Spleen (tissue), 11 donors: ENCODE measurements at regions not wholly inside any gene's neighbourhood (a gene's known extent, or its start where the extent isn't known, plus 50 kb on each side); places are given as distances from the start of the nearest gene placed in this dataset.

Experiments
- DNase-seq: peaks from one replicate; pipeline ENCODE4 v3.0.0-alpha.2; 2020
- H3K27ac ChIP-seq, 8 donors: fragments of 200-600 bp; sonication (generic) in 7 of 8; 1 replicate in 4 of 8; 2 replicates in 4 of 8; pipeline versions ENCODE4 v1.5.0 to v1.8.0; 2016 to 2021; ENCODE audit warnings: inconsistent platforms in 4 of 8, mild to moderate bottlenecking in 4 of 8, moderate library complexity in 1 of 8
- H3K27me3 ChIP-seq, 7 donors: fragments of 200-600 bp; sonication (generic) in 6 of 7; replicated peaks in 1 of 7; 1 replicate in 4 of 7; 2 replicates in 3 of 7; pipeline versions ENCODE4 v1.5.0 to v1.8.0; 2016 to 2021; ENCODE audit warnings: inconsistent platforms in 3 of 7, mild to moderate bottlenecking in 1 of 7
- H3K36me3 ChIP-seq, 6 donors: fragments of 200-600 bp; sonication (generic) in 5 of 6; 1 replicate in 4 of 6; 2 replicates in 2 of 6; pipeline versions ENCODE4 v1.5.0 to v1.8.0; 2016 to 2021; ENCODE audit warnings: inconsistent platforms in 2 of 6
- H3K4me1 ChIP-seq, 6 donors: fragments of 200-600 bp; sonication (generic) in 5 of 6; 1 replicate in 3 of 6; 2 replicates in 3 of 6; pipeline versions ENCODE4 v1.5.0 to v1.8.0; 2016 to 2021; ENCODE audit warnings: inconsistent platforms in 3 of 6
- H3K4me3 ChIP-seq, 8 donors: fragments of 200-600 bp; sonication (generic) in 7 of 8; 1 replicate in 4 of 8; 2 replicates in 4 of 8; pipeline versions ENCODE4 v1.5.0 to v1.8.0; 2016 to 2021; ENCODE audit warnings: inconsistent platforms in 4 of 8, mild to moderate bottlenecking in 4 of 8, moderate library complexity in 2 of 8
- H3K9me3 ChIP-seq, 8 donors: fragments of 200-600 bp; sonication (generic) in 7 of 8; 1 replicate in 4 of 8; 2 replicates in 4 of 8; pipeline versions ENCODE4 v1.5.0 to v1.8.0; 2016 to 2021; ENCODE audit warnings: inconsistent platforms in 4 of 8
- POLR2A ChIP-seq, 3 donors: fragments of 450-650 bp; IDR thresholded peaks; one replicate each; pipeline ENCODE4 v1.5.1; 2017; ENCODE audit warnings: antibody characterized with exemption in 3 of 3, mild to moderate bottlenecking in 1 of 3
- POLR2AphosphoS5 ChIP-seq, 3 donors: sonication (generic); formaldehyde crosslinking; IDR thresholded peaks; one replicate each; pipeline ENCODE4 v1.5.1; 2017; ENCODE audit warnings: antibody characterized with exemption in 3 of 3
- WGBS, 5 donors: extraction: QIAGEN DNeasy Blood & Tissue Kit in 3 of 5; methylation state at CpG; one replicate each; pipeline versions ENCODE4 v1.1.5 to v1.1.7; 2013 to 2018; 5-methylcytosine and 5-hydroxymethylcytosine counted together
- intact Hi-C: fragments of 100-400 bp; cut with DNase I; formaldehyde crosslinking; loops from one replicate; pipeline ENCODE4 v1.15.0; 2023; ENCODE audit warnings: low total_unique reads
- TF ChIP-seq, protein P1 (sequence below), 11 experiments: fragments of 200-600 bp in 7 of 11; fragments of 450-650 bp in 4 of 11; sonication (generic) in 4 of 11; IDR thresholded peaks in 8 of 11; conservative IDR thresholded peaks in 3 of 11; 1 replicate in 7 of 11; 2 replicates in 4 of 11; pipeline versions ENCODE4 v1.4.0 to v1.8.0; 2016 to 2021; ENCODE audit warnings: antibody characterized with exemption in 11 of 11, inconsistent platforms in 4 of 11, mild to moderate bottlenecking in 1 of 11
- donor health status: healthy with polysubstance abuse.
- donor health status: DM: no; HTN: no; CAD: no; lungs with moderate emphysema.
- donor health status: DM: no; HTN: no; CAD: no.
- donor health status: Bipolar disorder and iron deficiency.
- donor health status: healthy.
- donor health status: DM: no; HTN: no; CAD: no.
- donor health status: DM: yes; HTN: yes; CAD: no.

DNA sequence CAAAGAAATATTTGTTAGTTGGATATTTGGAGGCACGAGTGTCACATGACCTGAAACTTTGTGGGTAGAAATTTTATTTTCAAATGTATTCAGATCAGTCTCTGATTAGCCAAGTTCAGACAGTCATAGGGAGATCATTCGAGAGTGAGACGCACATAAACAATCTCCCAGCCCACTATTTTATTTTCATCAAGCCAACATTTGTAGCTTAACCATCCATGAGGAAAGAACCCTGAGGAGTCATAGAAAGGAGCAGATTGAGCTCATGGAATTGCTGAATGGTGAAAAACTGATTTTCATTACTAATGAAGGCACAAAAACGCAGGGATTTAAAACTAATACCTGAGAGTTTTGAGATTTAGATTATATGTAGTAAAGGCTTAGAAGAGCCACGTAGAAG lies 548.7 kb downstream of the NSUN3 start:
- no peaks in the 10 kb centered on the region for H3K27me3 ChIP-seq
- 75 to 85% (median 81%) methylated on average over 5 of the region's 5 CpGs for WGBS, 5 donors

DNA sequence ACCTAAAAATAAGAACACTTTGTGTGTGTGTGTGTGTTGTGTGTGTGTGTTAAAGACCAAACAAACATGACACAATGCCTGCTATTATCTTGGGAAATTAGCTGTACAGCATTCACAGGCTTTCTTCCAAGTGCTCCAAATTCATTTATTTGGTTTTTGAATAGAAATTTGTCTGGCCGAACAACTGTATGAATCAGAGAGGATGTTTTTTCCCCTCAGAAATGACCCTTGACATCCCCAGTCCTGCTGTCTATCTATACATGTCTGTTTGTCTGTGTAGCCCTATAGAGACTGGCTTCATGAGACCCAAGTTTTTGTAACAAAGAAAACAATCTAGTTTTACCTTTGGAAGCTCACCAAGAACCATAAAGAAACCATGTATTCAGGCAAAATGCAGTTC lies 549.8 kb downstream of the NSUN3 start:
- intact Hi-C loops: no loop called here
- Histone ChIP-seq H3K27me3 (no peaks in the 10 kb centered on the region), H3K9me3 (no peaks in the 10 kb centered on the region), H3K4me1 (no peaks in the 10 kb centered on the region), H3K36me3 (no peaks in the 10 kb centered on the region), H3K4me3 (no peak overlapping the region), H3K27ac (no peak overlapping the region)
- 76 to 95% (median 81%) methylated on average over 1 of the region's 1 CpG for WGBS, 5 donors
- TF ChIP-seq, protein P1, sequence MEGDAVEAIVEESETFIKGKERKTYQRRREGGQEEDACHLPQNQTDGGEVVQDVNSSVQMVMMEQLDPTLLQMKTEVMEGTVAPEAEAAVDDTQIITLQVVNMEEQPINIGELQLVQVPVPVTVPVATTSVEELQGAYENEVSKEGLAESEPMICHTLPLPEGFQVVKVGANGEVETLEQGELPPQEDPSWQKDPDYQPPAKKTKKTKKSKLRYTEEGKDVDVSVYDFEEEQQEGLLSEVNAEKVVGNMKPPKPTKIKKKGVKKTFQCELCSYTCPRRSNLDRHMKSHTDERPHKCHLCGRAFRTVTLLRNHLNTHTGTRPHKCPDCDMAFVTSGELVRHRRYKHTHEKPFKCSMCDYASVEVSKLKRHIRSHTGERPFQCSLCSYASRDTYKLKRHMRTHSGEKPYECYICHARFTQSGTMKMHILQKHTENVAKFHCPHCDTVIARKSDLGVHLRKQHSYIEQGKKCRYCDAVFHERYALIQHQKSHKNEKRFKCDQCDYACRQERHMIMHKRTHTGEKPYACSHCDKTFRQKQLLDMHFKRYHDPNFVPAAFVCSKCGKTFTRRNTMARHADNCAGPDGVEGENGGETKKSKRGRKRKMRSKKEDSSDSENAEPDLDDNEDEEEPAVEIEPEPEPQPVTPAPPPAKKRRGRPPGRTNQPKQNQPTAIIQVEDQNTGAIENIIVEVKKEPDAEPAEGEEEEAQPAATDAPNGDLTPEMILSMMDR (IDR thresholded peaks at IDR 0.05 in 8 of 11, conservative IDR thresholded peaks at IDR 0.05 in 3 of 11): no peak
- no peak for TF ChIP-seq POLR2A (IDR thresholded peaks at IDR 0.05)
- no peak for TF ChIP-seq POLR2AphosphoS5 (IDR thresholded peaks at IDR 0.05)
- no peak for DNase-seq

More for the DNA sequence above, 548.7 kb downstream of the NSUN3 start:
- DNase-seq: no peak
- no peaks in the 10 kb centered on the region for H3K9me3 ChIP-seq
- intact Hi-C loops: no loop called here
- no peak for TF ChIP-seq POLR2AphosphoS5 (IDR thresholded peaks at IDR 0.05)
- no peak for TF ChIP-seq POLR2A (IDR thresholded peaks at IDR 0.05)
- TF ChIP-seq, protein P1 (IDR thresholded peaks at IDR 0.05 in 8 of 11, conservative IDR thresholded peaks at IDR 0.05 in 3 of 11): no peak
- no peaks in the 10 kb centered on the region for H3K36me3 ChIP-seq
- no peak overlapping the region for H3K4me3 ChIP-seq
- H3K27ac ChIP-seq: no peak overlapping the region
- no peaks in the 10 kb centered on the region for H3K4me1 ChIP-seq

DNA sequence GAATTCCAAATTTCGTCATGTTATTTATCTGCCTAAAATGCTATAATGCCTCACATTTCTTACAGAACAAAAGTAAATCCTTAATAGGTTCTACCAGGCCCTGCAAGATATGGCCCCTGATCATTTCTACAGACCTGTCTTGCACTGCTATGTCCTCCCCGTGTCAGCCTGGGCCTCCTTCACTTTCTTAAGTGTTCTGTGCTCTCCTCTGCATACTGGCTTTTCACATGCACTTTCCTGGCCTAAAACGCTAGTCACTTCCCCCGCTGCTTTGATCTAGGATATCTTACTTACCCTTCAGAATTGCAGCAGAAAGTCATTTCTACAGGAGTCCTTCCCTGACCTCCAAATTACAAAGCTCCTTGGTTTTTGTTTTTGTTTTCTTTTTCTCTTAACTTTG lies 551.3 kb downstream of the NSUN3 start:
- TF ChIP-seq, protein P1 (IDR thresholded peaks at IDR 0.05 in 8 of 11, conservative IDR thresholded peaks at IDR 0.05 in 3 of 11): no peak
- no peak for TF ChIP-seq POLR2AphosphoS5 (IDR thresholded peaks at IDR 0.05)
- TF ChIP-seq POLR2A (IDR thresholded peaks at IDR 0.05): no peak
- Histone ChIP-seq H3K9me3 (no peaks in the 10 kb centered on the region), H3K27me3 (no peaks in the 10 kb centered on the region), H3K4me3 (no peak overlapping the region), H3K27ac (no peak overlapping the region), H3K4me1 (no peaks in the 10 kb centered on the region), H3K36me3 (no peaks in the 10 kb centered on the region)
- WGBS, 5 donors: 58 to 81% (median 78%) methylated on average over 4 of the region's 4 CpGs
- intact Hi-C loops: no loop called here
- DNase-seq: no peak

DNA sequence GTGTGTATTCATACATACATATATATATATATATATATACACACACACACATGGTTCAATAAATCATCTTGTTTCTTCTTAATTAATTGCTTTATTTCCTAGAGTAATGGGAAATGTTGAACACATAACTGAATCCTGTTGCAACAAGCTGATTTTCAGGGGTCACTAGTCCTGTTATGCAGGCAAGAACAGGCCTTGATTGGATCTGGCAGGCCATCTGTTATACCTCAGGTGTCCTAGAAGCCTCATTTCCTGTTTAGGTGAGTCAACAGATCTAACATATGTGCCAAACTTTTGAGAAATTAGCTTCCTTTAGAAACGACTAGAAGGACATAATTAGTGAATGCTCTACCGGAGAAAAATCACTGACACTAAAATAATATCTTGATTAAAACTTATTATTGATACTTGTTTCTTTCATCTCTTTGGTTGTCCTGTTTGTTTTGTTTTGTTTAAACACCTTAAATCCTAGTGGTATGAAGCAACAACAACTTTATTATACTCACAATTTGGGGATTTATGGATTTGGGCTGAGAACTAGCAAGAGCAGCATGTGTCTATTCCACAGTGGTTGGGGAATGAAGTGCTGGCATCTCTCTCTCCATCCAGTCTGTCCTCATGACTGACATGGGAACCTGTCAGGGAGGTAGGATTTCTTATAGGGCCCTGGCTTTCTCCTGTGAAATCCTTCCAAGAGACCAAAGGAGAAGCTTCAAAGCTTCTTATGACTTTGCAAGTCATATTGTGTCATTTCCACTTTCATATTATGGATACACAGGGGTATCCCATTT lies 552.6 kb downstream of the NSUN3 start:
- 43 to 56% (median 48%) methylated on average over 2 of the region's 2 CpGs for WGBS, 5 donors
- intact Hi-C loops: no loop called here
- Histone ChIP-seq H3K4me3 (no peak overlapping the region), H3K4me1 (no peaks in the 10 kb centered on the region), H3K27me3 (no peaks in the 10 kb centered on the region), H3K9me3 (no peaks in the 10 kb centered on the region), H3K36me3 (no peaks in the 10 kb centered on the region), H3K27ac (no peak overlapping the region)
- no peak for DNase-seq
- TF ChIP-seq POLR2AphosphoS5 (IDR thresholded peaks at IDR 0.05) (no peak), POLR2A (IDR thresholded peaks at IDR 0.05) (no peak)
- TF ChIP-seq, protein P1 (IDR thresholded peaks at IDR 0.05 in 8 of 11, conservative IDR thresholded peaks at IDR 0.05 in 3 of 11): no peak
